GM18873 (cell line): ENCODE measurements at regions not wholly inside any gene's neighbourhood (a gene's known extent, or its start where the extent isn't known, plus 50 kb on each side); places are given as distances from the start of the nearest gene placed in this dataset.

ENCODE experiments used
- ATAC-seq: cut with Tn5 transposase; IDR thresholded peaks from one replicate; pipeline ENCODE4 v1.9.1; 2021; ENCODE audit warnings: mild to moderate bottlenecking, moderate library complexity, moderate number of reproducible peaks; ENCODE audit not compliant: unreplicated experiment, low FRiP score

DNA sequence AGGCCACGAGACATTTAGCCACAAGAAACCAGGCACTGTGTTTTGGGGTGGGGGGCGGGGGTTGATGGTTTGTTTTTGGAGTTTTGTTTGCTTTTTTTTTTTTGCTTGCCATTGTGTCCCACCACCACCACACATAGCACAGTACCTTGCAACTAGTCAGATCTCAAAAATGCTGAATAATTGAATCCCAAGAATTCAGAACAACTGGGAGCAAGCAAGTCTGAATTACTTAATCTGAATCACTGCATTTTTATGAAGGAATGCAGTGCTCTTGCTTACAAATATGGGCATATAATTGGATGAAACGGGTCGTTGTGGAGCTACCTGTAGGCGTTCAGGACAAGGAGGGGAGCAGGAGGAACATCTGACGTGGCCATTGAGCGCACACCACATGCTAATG lies 151.5 kb upstream of the CDYL start:
- ATAC-seq = no peak

DNA sequence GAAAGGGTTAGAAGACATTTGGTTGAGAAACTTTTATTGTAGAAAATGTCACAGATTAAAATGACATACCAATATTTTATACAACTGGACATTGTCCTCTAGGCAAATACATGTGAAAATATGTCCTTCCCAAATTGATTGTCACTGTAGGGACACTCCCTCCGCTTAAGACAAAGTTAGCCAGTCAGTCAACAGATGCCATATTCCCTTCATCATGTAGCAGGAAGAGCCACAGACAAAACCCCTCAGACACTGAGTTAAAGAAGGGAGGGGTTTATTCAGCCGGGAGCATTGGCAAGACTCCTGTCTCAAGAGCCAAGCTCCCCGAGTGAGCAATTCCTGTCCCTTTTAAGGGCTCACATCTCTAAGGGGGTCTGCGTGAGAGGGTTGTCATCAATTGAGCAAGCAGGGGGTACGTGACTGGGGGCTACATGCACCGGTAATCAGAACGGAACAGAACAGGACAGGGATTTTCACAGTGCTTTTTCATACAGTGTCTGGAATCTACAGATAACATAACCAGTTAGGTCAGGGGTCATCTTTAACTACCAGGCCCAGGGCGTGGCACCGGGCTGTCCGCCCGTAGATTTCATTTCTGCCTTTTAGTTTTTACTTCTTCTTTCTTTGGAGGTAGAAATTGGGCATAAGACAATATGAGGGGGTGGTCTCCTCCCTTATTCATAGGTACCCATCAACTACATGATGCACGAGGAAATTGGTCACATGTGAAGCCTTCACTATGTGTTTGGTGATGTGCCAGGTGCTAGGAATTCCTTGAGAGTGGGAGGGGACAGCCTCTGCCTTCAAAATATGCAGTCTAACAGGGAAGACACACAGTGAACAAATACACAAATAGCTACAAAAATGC lies 155.7 kb upstream of the CDYL start:
- ATAC-seq = no peak

DNA sequence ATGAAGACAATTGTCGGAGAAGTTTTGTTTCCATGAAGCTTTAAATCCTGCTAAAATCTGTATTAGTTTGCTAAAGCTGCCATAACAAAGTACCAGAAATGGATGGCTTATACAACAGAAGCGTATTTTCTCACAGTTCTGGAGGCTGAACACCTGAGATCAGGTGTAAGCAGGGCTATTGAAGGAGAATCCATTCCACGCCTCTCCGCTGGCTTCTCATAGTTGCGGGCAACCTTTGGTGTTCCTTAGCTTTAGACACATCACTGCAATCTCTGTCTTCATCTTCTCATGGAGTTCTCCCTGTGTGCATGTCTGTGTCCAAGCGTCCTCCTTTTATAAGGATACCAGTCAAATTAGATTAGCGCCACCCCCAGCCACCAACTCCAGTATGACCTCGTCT lies 159.9 kb upstream of the CDYL start:
- no peak for ATAC-seq

DNA sequence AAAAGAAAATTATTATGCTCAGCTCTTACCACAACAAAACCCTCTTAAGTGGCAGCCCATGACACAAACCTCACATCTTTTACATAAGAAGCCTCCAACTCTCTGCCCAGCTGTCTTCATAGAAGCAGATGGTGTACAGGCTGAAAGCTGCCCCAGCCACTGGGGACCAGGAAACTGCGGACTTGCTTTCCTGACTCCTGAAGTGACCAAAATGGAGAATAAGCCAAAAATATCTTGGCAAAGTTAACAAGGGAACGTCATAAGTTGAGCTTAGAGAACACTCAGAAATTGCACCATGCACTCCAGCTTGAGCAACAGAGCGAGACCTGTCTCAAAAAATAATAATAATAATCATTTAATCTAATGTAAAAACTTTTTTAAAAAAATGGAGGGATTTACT lies 160.3 kb upstream of the CDYL start:
- no peak for ATAC-seq

DNA sequence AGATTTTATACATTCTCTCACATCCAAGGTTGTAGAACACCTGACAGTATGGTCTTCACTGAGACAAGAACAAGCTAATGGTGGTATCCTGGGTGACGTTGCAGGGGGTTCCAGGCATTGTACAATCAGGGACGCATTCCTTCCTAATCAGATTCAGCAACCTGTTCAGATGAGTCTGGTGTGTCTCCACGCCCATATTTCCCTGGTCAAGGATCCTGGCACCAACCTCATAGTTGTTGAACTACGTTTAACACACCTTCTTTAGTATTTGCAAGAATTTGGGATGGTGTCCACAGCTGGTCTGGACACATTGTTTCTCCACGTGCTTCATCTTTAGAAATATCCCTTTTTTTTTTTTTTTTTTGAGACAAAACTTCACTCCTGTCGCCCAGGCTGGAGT lies 161.0 kb upstream of the CDYL start:
- ATAC-seq = no peak

DNA sequence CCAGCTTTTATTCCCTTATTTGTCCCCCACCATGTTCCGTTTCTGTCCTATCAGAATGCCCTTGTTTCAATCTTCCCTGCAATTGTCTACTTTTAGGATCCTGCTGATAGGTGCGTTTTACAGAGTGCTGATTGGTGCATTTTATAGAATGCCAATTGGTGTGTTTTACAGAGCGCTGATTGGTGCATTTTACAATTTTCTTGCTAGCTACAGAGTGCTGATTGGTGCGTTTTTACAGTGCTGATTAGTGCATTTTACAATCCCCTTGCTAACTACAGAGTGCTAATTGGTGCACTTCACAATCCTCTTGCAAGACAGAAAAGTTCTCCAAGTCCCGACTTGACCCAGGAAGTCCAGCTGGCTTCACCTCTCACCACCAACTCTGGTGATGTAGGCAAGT lies 161.6 kb upstream of the CDYL start:
- ATAC-seq = no peak

DNA sequence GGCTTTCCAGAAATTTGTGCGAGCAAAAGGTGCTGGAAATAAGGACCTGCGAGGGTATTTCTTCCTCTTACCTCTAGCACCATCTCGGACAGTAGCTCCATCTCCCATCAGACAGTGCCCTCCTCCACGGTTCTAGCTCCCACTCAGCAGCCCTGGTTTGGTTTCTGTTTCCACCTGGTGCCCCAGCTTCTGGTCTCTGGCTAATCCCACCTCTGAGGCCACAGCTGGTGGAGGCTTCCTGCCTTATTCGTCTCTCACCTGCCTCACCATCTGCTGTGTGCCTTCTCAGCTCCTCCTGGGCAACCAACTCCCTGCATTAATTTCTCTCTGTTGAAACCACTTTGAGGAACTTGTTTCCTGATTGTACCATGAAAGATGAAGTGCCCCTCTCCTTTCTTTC lies 162.4 kb upstream of the CDYL start:
- ATAC-seq = no peak

DNA sequence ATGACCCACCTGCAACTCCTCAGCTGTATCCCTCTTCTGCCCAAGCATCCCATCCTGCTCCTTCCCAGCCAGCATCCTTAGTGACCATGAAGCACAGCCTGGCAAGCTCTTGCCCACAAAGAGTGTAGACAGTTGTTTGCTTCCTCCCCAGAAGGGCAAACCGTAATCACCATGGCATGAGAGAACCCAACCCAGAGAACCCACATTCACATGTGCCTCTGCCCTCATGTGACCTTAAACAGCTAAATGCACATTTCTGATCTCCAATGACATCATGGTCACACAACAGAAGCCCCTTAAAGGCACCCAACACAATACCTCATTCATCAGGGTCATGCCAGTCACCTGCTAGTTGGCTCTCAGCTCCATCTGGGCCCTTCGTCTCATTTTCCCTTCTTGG lies 162.8 kb upstream of the CDYL start:
- ATAC-seq = no peak

DNA sequence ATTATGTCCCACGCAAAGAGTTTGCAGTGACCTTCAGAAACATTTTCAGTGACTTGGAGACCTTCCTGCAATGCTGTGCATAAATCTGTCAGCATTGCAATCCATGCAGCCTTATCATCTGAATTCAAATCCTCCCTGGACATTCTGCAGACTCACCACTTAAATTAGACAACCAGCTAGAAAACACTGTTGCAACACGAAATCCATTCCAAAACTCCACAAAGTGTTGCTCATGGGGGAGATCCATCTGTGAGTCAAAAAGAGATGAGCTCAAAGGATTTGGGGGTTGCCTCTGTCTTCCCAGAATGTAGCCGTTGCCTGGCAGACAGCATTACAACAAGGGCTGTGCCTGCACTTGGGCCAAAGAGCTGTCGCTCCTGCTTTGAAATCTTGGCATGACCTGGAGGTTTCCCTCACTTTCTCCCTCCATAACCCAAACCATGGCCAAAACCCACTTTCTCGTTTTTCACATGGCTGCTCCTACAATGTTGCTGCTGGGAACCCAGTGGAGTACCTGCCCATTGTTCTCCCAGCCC lies 163.5 kb upstream of the CDYL start:
- no peak for ATAC-seq

DNA sequence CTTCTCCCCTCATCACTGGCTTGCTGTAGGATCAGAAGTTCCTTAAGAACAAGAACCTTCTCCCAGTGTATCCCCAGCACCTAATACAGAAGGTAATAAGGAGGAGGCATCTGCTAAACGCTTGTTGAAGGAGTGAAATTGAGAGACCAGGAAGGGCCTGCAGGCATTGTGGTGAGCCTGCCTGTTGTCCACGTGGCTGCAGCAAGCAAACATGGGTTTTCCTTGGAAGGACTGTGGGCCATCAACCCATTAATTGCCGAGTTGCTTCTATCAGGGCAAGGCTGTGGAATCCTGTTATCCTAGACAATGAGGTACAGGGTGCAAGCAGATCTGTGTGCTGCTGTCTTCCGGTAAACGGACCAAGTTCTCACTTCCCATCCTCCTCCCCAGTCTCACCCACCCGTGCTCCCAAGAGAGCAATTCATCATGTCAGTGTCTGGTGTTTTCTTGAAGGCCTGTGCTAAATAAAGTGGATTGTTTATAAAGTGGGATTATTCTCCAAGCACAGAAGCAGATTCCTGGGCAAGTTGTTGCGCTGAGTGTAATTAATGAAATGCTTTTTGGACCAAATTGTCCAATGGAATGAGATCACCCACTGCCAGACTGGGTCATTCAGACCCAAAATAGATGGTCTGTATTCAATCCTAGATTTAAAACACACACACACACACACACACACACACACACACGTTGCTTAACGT lies 164.6 kb upstream of the CDYL start:
- no peak for ATAC-seq

DNA sequence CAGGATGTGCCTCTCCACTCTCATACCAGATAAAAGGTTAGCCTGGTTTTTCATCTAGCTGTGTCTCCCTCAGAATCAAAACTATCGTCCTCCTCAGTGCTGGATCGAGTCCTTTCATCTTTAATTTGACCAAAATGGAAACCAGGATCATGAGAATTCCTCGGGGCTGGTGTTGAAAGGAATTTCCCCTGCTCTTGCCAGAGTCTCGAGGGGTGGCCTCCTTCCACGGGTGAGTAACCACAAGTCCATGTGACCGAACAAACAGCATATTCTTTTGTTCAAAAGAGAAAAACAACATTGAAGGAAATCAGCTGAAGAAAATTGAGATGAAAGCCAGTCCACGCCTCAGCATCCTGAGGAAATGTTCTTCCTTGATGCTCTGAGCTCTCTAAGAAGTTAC lies 165.9 kb upstream of the CDYL start:
- no peak for ATAC-seq

DNA sequence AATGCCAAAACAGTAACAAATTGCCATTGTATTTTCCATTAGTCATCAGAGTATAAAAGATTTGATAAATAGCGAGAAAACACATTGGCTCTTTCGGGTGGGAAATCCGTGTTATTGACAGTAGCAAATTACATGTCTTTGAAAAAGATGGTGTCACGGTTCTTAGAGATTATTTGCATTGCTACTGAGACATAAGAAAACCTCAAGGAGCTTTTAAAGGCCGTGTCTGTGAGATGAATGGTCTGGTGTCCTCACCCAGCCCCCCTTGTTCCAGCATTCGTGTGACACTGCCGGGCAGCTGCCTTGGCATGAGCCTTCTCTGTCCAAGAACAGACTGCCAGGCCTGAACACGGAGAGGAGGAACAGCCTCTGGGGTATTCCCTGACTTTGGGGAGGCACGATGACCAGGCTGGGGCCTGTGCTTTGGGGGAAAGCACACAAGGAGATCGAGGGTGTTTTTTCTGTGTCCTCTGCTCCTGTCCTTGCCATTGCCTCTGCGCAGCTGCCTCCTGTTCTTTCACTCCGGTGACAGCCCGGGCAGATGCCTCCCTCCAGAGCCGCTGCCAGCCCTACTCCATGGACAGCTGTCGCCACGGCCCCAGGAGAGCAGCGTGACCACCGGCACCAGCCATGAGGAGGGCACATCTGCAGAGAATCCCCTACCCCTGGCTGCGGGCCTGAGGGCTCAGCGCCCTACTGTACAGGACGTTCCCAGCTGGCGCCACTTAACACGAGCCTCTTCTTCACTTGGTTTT lies 167.7 kb upstream of the CDYL start:
- no peak for ATAC-seq

DNA sequence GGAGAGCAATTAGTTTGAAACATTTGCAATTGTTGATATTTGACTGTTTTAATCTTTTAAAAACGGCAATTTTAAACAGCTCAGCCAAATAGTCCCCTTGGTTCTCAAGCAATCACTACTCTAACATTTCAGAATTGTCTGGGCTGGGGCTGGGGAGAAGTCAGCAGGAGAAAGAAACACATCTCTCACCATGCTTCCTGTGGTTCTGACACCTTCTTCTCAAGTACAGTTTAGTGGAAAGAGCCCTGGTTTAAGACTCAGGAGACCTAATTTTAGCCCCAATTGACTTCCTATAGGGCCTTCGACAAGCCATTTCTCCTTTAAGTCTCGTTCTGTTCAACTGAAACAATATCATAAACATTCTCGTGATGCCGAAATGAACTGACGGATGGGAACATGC lies 168.4 kb upstream of the CDYL start:
- ATAC-seq = no peak

DNA sequence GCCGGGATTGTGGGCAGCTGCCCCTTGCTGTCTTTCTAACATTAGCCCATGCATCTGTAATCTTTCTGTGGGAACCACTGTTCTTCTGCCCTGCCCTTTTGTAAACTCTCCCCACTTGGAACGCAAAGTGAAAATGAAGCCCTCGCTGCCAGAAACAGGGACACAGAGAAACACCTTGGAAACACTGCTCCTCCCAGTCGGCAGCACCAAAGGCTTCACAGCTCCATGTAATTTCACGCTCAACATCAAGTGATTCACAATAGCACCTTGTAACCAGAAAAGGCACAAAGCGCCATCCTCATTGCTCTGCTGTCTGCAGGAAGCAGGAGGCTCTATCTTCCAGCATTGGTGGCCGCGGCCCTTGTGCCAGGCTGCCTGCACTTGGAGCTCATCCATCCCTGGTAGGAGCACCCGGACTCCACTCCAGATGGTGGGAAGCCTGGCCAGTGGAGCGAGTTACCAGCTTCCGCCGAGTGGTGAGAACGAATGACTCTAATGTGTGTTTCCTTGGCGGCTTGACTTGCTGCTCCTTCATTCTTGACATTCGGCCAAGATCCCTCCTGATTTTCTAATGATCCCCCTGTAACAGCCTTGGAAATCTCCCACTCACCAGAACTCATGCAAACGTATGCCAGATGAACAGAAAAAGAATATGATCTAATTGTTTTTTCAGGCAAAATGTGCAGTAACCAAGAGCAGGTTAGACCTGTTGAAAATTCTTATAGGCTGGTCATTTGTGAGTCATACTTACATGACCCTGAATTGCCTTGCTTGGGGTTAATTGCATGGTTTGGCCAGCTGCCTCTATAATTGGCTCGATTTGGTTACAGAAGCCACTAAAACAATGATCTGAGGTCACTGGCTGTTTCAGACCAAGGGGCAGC lies 169.1 kb upstream of the CDYL start:
- no peak for ATAC-seq

DNA sequence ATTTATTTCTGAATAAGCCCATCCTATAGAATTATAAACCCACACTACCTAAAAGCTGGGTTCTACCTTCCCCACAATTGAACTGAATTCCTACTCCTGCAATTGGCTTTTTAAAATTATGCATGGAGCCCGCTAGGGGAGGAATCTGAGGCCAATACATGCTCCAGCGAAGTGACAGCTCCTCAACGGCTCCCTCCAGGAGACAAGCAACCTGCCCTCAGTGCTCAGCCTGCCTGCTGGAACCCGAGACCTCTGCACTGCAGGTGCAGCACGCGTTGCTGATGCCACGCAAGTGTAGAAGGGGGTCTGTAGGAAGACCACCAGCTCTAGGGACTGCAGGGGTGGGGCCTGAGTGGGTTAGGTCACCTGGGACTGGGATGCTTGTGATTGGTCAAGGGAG lies 170.2 kb upstream of the CDYL start:
- no peak for ATAC-seq

DNA sequence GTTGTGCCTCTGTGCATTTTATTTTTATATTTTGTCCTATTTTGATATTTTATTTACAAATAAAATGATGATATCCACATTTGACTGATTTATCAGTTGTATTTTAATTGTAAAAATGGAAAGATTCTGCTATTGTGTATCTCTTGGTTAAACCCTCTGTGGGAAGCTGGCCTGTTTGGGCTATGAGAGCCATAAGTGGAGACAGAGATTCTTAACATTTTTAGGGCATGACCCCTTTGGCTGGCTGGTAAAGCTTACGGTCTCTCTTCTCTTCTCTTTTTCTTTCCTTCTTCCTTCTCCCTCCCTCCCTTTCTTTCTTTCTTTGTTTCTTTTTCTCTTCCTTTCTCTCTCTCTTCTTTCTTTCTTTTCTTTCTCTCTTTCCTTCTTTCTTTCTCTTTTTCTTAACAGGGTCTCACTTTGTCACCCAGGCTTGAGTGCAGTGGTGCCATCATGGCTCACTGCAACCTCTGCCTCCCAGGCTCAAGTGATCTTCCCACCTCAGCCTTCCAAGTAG lies 172.3 kb upstream of the CDYL start:
- no peak for ATAC-seq

DNA sequence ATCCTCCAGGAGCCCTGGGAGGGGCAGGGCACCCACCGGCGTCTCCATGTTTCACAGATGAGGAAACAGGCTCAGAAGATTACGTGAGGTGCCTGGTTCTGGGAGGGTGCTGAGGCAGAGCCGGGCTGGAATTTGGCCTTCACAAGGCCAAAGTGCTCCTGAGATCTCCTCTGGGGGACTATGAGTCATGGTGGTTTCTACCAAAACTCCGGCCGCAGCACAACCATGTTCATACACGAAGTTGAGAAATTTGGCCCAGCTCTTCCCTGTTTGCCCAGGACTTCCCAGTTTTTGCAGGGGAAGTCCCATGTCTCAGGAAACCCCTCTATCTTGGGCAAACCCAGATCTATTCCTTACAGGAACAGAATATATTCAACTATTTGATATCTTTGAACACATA lies 172.9 kb upstream of the CDYL start:
- ATAC-seq = no peak

DNA sequence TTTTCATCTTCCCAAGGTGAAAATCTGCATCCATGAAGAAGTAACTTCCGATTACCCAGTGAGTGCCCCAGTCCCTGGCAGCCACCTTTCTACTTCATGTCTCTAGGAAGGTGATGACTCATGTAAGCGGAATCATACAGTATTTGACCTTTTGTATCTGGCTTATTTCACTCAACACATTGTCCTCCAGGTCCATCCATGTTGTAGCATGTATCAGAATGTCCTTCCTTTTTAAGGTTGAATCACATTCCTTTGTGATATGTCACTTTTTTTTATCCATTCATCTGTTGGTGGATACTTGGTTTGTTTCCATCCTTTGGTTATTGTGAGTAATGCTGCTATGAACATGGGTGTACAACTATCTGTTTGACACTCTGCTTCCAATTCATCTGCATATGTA lies 176.3 kb upstream of the CDYL start:
- no peak for ATAC-seq

DNA sequence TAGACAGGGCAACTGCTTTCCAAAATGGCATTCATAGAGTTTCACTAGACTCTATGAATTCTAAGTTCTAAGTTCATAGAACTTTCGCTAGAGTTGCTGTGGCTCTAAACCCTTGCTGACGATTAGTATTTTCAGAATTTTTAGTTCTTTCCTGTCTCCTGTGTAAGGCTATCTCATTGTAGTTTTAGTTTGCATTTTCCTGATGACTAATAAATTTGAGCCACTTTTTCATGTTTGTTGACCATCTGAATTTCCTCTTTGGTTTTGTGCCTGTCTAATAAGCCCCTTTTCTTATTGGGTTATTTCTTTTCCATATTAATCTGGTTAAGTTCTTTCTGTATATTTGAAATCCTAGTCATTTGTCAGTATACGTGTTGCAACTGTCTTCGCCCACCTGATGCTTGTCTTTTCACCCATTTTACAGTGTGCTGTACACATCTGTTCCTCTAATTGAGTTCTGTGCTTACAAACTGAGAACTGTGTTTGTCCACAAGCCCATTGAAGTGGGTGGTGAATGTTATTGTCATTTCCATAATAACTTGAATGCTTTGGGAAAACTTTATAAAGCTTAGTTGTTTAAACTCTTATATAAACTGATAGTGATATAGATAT lies 177.7 kb upstream of the CDYL start:
- ATAC-seq = no peak

DNA sequence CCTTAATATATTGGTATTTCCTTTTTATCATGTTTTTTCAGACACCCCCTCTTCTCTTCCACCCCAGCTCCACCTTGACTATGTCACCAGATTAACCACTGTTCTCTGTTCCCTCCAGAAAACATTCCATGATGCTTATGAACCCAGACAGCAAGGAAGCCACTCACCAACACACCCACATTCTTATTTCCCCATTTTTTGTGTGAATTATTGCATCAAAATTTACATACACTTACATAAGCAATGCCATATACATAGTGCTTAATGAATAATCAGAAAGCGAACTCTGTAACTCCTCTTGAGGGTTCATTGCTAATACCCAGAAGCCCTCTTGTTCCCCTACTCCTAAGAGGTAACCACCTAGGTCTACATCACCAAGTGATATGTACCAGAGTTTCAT lies 182.3 kb upstream of the CDYL start:
- ATAC-seq = no peak
